ENCODE measurements at regions not wholly inside any gene's neighbourhood (a gene's known extent, or its start where the extent isn't known, plus 50 kb on each side); places are given as distances from the start of the nearest gene placed in this dataset.

DNA sequence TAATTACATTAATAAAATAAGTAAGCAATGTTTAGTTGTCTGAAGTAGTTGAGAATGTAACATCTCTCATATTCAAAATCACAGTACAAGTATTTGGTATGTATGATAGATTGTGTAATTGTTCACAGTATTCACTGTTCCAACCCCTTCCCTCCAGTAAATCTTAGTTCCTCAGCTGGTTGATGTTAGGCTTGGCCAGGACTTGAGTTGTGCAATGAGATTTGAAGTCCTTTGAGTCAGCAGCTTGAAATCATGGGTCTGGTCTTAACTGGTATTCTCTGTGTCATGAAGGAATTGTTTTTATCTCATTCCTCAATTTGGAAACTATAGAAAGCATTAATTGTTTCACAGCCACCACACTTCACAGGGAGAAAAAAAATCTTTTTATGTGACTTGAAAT is 477.1 kb downstream of the FSCB start:
- TF ChIP-seq, protein P1, sequence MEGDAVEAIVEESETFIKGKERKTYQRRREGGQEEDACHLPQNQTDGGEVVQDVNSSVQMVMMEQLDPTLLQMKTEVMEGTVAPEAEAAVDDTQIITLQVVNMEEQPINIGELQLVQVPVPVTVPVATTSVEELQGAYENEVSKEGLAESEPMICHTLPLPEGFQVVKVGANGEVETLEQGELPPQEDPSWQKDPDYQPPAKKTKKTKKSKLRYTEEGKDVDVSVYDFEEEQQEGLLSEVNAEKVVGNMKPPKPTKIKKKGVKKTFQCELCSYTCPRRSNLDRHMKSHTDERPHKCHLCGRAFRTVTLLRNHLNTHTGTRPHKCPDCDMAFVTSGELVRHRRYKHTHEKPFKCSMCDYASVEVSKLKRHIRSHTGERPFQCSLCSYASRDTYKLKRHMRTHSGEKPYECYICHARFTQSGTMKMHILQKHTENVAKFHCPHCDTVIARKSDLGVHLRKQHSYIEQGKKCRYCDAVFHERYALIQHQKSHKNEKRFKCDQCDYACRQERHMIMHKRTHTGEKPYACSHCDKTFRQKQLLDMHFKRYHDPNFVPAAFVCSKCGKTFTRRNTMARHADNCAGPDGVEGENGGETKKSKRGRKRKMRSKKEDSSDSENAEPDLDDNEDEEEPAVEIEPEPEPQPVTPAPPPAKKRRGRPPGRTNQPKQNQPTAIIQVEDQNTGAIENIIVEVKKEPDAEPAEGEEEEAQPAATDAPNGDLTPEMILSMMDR (conservative IDR thresholded peaks at IDR 0.05; ENCODE audit: low read depth, low read length), result no peak
- TF ChIP-seq BHLHE40 (IDR thresholded peaks at IDR 0.05; ENCODE audit: low read depth, low read length) (no peak), RFX5 (IDR thresholded peaks at IDR 0.05; ENCODE audit: low read depth, low read length) (no peak)
